Endothelial cell of umbilical vein (primary cell): ENCODE measurements at regions not wholly inside any gene's neighbourhood (a gene's known extent, or its start where the extent isn't known, plus 50 kb on each side); places are given as distances from the start of the nearest gene placed in this dataset.

Experiments
- BruUV-seq: library from RNA; stranded (reverse); fragments of 400-500 nt; replicated peaks from 2 replicates; lab custom pipeline; 2021; lab: Mats Ljungman, UMichigan
- CTCF ChIA-PET: fragments of 300-600, 350-600 bp; sonication (Branson Sonifier 250); formaldehyde crosslinking; loops from one replicate; lab custom pipeline; 2021; ENCODE audit warnings: antibody characterized with exemption, inconsistent platforms; lab: Charles Lee
- POLR2A ChIA-PET: fragments of 300-600, 350-600 bp; sonication (Branson Sonifier 250); formaldehyde crosslinking; loops from one replicate; lab custom pipeline; 2021; ENCODE audit warnings: antibody characterized with exemption, inconsistent platforms; lab: Charles Lee
- DNase-seq: peaks from one replicate; pipeline ENCODE4 v3.0.0-alpha.2; 2011; ENCODE audit warnings: low read depth, low spot score
- FAIRE-seq: peaks from 2 replicates; lab custom pipeline; 2011; peaks lifted over from hg19 to GRCh38; lab: Jason Lieb, UNC
- H2AFZ ChIP-seq: 2 replicates; pipeline ENCODE4 v1.6.0; 2012; ENCODE audit warnings: low read depth, low read length, control low read depth, inconsistent platforms
- H3K27ac ChIP-seq: 2 replicates; pipeline ENCODE4 v1.5.1; 2011; ENCODE audit warnings: low read depth, mild to moderate bottlenecking, control low read depth, low read length, moderate library complexity; ENCODE audit not compliant: insufficient read depth
- H3K27me3 ChIP-seq, 2 experiments: 2 replicates each; pipeline versions ENCODE4 v1.6.0 to v1.6.1; 2011; ENCODE audit warnings: low read length in 2 of 2, mixed read lengths in 1 of 2; ENCODE audit not compliant: control insufficient read depth in 2 of 2, insufficient read depth in 2 of 2
- H3K36me3 ChIP-seq, 2 experiments: 2 replicates in 1 of 2; 3 replicates in 1 of 2; pipeline ENCODE4 v1.5.1; 2011; ENCODE audit warnings: low read length in 2 of 2, mild to moderate bottlenecking in 1 of 2, moderate library complexity in 1 of 2; ENCODE audit not compliant: control insufficient read depth in 2 of 2, insufficient read depth in 2 of 2; ENCODE audit errors: extremely low read depth in 1 of 2
- H3K4me1 ChIP-seq: 3 replicates; pipeline ENCODE4 v1.5.1; 2011; ENCODE audit warnings: mild to moderate bottlenecking, low read length; ENCODE audit not compliant: control insufficient read depth, insufficient read depth; ENCODE audit errors: extremely low read depth
- H3K4me2 ChIP-seq: 2 replicates; pipeline ENCODE4 v1.6.1; 2011; ENCODE audit warnings: low read length, control low read depth, mixed read lengths; ENCODE audit not compliant: insufficient read depth
- H3K4me3 ChIP-seq, 3 experiments: fragments of 200-600 bp in 1 of 3; sonication (generic), shearing (Covaris generic) in 1 of 3; replicated peaks in 1 of 3; 2 replicates each; pipeline ENCODE4 v1.5.1; 2011 to 2016; ENCODE audit warnings: control low read depth in 3 of 3, low read length in 3 of 3, mild to moderate bottlenecking in 2 of 3, inconsistent platforms in 1 of 3, low read depth in 1 of 3, moderate library complexity in 1 of 3; ENCODE audit not compliant: insufficient read depth in 1 of 3
- H3K79me2 ChIP-seq: 2 replicates; pipeline ENCODE4 v1.6.0; 2012; ENCODE audit warnings: low read length, inconsistent platforms; ENCODE audit not compliant: control insufficient read depth, insufficient read depth
- H3K9ac ChIP-seq: replicated peaks from 2 replicates; pipeline ENCODE3; 2011; ENCODE audit warnings: low read length, control low read depth; ENCODE audit not compliant: insufficient read depth; ENCODE audit errors: extremely low read depth
- H3K9me1 ChIP-seq: replicated peaks from 3 replicates; pipeline ENCODE4 v1.6.0; 2011; ENCODE audit warnings: mild to moderate bottlenecking, low read length; ENCODE audit not compliant: control insufficient read depth, insufficient read depth; ENCODE audit errors: extremely low read depth
- H3K9me3 ChIP-seq: replicated peaks from 2 replicates; pipeline ENCODE4 v1.5.1; 2012; ENCODE audit warnings: low read length, inconsistent platforms; ENCODE audit not compliant: control insufficient read depth, insufficient read depth
- H4K20me1 ChIP-seq: replicated peaks from 2 replicates; pipeline ENCODE3; 2011; ENCODE audit warnings: mild to moderate bottlenecking, low read length; ENCODE audit not compliant: control insufficient read depth, insufficient read depth; ENCODE audit errors: extremely low read depth
- EZH2 ChIP-seq: IDR thresholded peaks from 2 replicates; pipeline ENCODE4 v1.6.1; 2012; ENCODE audit warnings: borderline replicate concordance, low read depth, mild to moderate bottlenecking, moderate library complexity, low read length, inconsistent platforms; ENCODE audit not compliant: severe bottlenecking
- FOS ChIP-seq: IDR thresholded peaks from 2 replicates; pipeline ENCODE4 v1.6.1; 2011; ENCODE audit warnings: mild to moderate bottlenecking, low read length, moderate library complexity, borderline replicate concordance; ENCODE audit not compliant: insufficient read depth
- GATA2 ChIP-seq: IDR thresholded peaks from 2 replicates; pipeline ENCODE4 v1.7.0; 2011; ENCODE audit warnings: low read depth, mild to moderate bottlenecking, moderate library complexity, mixed read lengths, low read length; ENCODE audit not compliant: insufficient read length, insufficient read depth
- JUN ChIP-seq: IDR thresholded peaks from 2 replicates; pipeline ENCODE4 v1.6.1; 2011; ENCODE audit warnings: borderline replicate concordance, low read depth; ENCODE audit not compliant: insufficient read length, insufficient read depth
- MYC ChIP-seq: IDR thresholded peaks from one replicate; pipeline ENCODE4 v1.6.1; 2011; ENCODE audit warnings: mild to moderate bottlenecking, low read depth, low read length
- POLR2A ChIP-seq: IDR thresholded peaks from 2 replicates; pipeline ENCODE4 v1.6.1; 2012; ENCODE audit warnings: low read depth, mild to moderate bottlenecking, control low read depth, low read length
- POLR2AphosphoS5 ChIP-seq: IDR thresholded peaks from 2 replicates; pipeline ENCODE4 v1.6.1; 2012; ENCODE audit warnings: low read depth, mild to moderate bottlenecking, control low read depth, low read length, moderate library complexity; ENCODE audit not compliant: insufficient read depth
- dilution Hi-C: fragments of 300-500 bp; cut with MboI; formaldehyde crosslinking; loops from one replicate; pipeline ENCODE4 v1.15.0; 2019; ENCODE audit warnings: low sequenced_read_pairs; ENCODE audit not compliant: extremely low pct_ligation_motif_present
- intact Hi-C: fragments of 100-400 bp; cut with micrococcal nuclease; formaldehyde crosslinking; loops from one replicate; pipeline ENCODE4 v1.10.0; 2022
- TF ChIP-seq, protein P1 (sequence below), 2 donors: IDR thresholded peaks; 1 replicate in 1 of 2; 2 replicates in 1 of 2; pipeline ENCODE4 v1.5.1; 2011; ENCODE audit warnings: low read length in 2 of 2, mild to moderate bottlenecking in 2 of 2, moderate library complexity in 2 of 2, control low read depth in 1 of 2, inconsistent platforms in 1 of 2, low read depth in 1 of 2; ENCODE audit not compliant: insufficient read depth in 1 of 2; ENCODE audit errors: extremely low read depth in 1 of 2
- TF ChIP-seq, protein P2 (sequence below): IDR thresholded peaks from 2 replicates; pipeline ENCODE4 v1.6.1; 2011; ENCODE audit not compliant: insufficient read depth, insufficient read length

DNA sequence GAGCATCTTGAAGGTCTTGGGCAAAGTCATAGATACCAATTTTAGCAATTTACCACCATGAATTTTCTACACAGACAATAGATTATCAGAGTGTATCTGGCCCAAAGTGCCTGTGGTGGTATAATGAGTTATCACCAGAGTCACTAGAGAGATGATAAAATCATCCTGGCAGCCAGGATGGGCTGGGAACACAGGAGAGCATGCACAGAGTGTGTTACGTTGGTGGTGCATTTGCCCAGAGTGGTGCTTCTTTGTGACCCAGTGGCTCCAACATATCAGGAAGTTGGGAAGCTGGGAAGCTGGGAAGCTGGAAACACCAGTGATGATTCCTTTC lies 236.7 kb upstream of the PROX1 start:
- no peaks in the 10 kb centered on the region for H3K9me1 ChIP-seq
- CTCF ChIA-PET: interaction anchor here (1.2 kb wide), 1 partner anchor 372 kb away, joined by 3 read pairs; no protein-coding TSS in a partner anchor
- no peak overlapping the region for H3K9ac ChIP-seq
- H3K27ac ChIP-seq: no peak overlapping the region
- no peak overlapping the region for H3K4me2 ChIP-seq
- no peaks in the 10 kb centered on the region for H4K20me1 ChIP-seq
- no peak for FAIRE-seq
- no peaks in the 10 kb centered on the region for H3K4me1 ChIP-seq
- H3K36me3 ChIP-seq: no peaks in the 10 kb centered on the region
- no peaks in the 10 kb centered on the region for H3K9me3 ChIP-seq
- TF ChIP-seq EZH2: no peak
- no peak for TF ChIP-seq POLR2A
- TF ChIP-seq, protein P1, sequence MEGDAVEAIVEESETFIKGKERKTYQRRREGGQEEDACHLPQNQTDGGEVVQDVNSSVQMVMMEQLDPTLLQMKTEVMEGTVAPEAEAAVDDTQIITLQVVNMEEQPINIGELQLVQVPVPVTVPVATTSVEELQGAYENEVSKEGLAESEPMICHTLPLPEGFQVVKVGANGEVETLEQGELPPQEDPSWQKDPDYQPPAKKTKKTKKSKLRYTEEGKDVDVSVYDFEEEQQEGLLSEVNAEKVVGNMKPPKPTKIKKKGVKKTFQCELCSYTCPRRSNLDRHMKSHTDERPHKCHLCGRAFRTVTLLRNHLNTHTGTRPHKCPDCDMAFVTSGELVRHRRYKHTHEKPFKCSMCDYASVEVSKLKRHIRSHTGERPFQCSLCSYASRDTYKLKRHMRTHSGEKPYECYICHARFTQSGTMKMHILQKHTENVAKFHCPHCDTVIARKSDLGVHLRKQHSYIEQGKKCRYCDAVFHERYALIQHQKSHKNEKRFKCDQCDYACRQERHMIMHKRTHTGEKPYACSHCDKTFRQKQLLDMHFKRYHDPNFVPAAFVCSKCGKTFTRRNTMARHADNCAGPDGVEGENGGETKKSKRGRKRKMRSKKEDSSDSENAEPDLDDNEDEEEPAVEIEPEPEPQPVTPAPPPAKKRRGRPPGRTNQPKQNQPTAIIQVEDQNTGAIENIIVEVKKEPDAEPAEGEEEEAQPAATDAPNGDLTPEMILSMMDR (IDR thresholded peaks at IDR 0.05; ENCODE audit: extremely low read depth in 1 of 2, insufficient read depth in 1 of 2, low read depth in 1 of 2, low read length in 2 of 2): no peak
- no peak for TF ChIP-seq GATA2
- TF ChIP-seq FOS: no peak
- TF ChIP-seq, protein P2, sequence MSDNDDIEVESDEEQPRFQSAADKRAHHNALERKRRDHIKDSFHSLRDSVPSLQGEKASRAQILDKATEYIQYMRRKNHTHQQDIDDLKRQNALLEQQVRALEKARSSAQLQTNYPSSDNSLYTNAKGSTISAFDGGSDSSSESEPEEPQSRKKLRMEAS: no peak
- no peak for TF ChIP-seq MYC
- TF ChIP-seq POLR2AphosphoS5: no peak
- no peak for TF ChIP-seq JUN
- no peak for DNase-seq
- no peaks in the 10 kb centered on the region for H3K79me2 ChIP-seq
- dilution Hi-C loops: no loop called here
- H3K4me3 ChIP-seq: no peak overlapping the region
- peaks cover 0 to 2% of the 10 kb centered on the region in 2 experiments for H3K27me3 ChIP-seq
- no TSS peak for BruUV-seq
- H2AFZ ChIP-seq: no peak overlapping the region
- POLR2A ChIA-PET: no interaction called here
- intact Hi-C loops: no loop called here
